ENCODE measurements at regions not wholly inside any gene's neighbourhood (a gene's known extent, or its start where the extent isn't known, plus 50 kb on each side); places are given as distances from the start of the nearest gene placed in this dataset.

DNA sequence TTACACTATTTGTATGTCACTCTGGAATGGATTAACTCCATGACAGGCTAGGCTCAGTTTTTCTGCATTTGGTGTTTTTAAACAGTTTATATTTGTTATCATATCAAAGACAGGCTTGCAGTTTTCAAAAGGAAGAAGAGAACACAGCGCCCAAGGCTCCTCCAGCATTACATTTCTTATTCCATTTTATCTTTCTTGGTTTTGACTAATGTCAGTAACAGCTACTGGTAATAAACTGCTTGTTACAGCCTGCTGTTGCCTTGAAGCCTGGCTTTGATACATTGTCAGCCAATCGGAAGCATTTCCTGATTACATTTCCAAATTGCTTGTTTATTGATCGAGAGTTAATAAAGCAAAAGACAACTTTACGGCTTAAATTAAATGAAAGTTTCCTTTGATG is 166.0 kb upstream of the MDFIC start:
- no peak for DNase-seq

- no peak for DNase-seq
Observed at GRCh38 chr7:114758661-114759227, 163.2 kb upstream of the MDFIC start.

DNA sequence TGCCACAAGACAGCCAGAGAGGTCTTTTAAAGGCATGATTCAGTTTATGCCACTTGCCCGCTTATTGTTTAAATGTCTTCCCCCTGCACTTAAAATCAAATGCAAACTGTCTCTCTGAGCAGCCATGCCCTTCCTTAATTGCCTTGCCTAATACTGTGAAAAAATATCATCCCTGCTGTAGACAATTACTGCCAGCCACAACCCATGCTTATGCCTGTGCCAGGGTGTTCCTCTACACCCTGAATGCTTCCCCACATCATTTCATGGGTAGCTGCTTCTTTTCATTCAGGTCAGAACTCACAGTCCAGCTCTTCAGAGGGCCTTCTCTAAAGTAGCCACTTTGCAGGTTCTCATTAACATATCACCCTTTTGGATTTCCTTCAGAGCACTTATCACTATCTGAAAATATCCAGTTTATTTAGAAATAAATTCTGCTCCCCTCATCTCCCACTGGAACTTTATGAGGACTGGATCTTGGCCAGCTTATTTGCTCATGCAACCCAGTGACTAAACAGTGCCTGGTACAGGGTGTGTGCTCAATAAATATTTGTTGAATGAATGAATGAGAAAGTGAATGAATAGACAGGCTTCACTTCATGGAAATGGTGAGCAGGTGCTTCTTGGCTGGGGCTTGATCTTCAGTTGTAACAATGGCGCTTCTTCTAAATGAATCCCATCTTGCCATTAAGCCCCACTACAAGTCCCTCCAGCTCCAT is 162.4 kb upstream of the MDFIC start:
- peak in 1 of 56 donors; percentile 1 for DNase-seq

- no peak for DNase-seq
Observed at GRCh38 chr7:114760477-114760876, 161.4 kb upstream of the MDFIC start.

- DNase-seq = no peak
Observed at GRCh38 chr7:114761973-114762372, 159.9 kb upstream of the MDFIC start.

- no peak for DNase-seq
Observed at GRCh38 chr7:114765331-114766040, 156.4 kb upstream of the MDFIC start.

DNA sequence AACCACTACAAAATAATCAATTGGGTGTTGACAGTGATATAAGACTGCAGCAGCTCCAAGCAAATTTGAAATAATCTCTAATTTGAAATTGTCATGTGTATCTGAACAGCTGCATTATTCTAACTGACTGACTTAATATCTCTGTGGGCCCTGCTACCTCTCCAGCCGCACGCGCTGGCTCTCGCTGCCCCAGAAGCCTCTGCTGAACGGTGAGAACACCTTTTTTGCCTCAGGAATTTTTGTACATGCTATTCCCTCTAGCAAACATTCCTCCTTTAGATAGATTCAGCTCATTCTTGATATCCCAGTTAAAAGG is 155.9 kb upstream of the MDFIC start:
- no peak for DNase-seq

GRCh38 chr7:114777288-114777687 is 144.6 kb upstream of the MDFIC start:
- DNase-seq = no peak

DNA sequence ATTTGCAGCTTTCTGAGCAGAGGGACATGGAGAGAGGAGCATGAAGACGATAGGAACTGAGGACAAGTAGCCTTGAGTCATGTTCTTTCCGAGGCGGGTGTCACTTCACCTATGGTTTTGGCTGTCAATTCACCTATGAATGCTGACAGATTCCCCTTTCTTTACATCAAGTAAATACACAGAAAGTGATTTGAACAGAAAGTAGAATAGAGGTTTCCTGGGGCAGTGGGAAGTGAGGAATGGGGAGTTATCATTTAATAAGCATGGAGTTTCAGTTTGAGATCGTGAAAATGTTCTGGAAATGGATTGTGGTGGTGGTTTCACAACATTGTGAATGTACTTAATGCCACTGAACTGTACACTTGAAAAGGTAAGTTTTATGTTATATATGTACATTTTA is 138.4 kb upstream of the MDFIC start:
- no peak for DNase-seq

DNA sequence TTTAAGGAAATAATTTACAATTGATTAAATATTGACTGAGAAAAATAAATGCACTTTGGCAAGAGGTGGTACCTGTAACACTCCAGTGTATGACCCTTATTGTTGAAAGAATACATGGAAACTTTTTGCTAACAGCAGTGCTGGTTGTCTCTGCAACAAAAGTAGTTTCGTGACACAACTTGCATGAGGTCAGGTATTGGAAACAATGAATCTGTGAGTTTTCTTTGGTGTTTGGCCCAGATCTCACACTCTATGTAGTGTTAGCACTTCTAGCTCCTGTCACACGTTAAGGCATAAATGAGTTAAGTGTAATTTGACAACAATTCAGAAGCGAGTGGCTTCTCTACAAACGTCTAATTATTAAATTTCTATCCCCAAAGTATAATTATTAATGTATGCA is 137.7 kb upstream of the MDFIC start:
- no peak for DNase-seq

- DNase-seq = no peak
Observed at GRCh38 chr7:114784746-114785145, 137.1 kb upstream of the MDFIC start.

DNA sequence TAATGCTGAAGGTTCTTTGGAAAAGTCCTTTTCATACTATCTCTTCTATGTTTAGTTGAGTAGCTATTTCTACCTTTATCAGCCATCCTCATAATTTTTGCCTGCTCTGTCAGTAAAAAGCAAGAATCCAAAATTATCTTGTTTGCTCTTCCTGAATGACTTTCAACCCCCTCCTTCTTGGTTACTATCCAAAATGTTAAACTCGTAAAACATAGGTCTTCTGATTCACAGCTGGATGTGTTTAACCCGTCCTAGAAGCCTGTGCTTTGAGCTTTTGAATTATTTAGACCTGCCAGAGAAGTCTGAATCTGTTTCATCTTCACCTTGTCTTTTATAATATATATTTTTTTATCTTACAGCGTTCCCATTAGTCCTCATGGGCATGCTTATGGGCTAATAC is 136.4 kb upstream of the MDFIC start:
- no peak for DNase-seq

DNA sequence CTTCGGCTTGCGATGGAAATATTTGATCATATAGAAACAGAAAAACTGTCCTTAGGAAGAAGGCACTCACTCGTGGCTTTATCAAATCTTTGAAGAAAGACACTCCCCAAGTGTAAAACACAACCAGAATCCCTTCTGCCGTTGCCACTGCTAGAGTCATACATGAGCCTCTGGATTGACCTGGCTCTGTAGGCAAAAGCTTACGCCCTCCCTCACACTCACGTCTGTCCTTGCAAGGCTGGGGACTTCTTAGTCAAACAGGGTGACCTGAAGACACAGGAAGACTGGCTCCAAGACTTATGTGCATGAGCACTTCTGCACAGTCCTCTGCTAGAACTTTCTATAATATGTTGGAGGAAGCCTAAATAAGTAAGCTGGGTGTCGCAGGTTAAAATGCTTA is 135.4 kb upstream of the MDFIC start:
- DNase-seq = no peak

DNA sequence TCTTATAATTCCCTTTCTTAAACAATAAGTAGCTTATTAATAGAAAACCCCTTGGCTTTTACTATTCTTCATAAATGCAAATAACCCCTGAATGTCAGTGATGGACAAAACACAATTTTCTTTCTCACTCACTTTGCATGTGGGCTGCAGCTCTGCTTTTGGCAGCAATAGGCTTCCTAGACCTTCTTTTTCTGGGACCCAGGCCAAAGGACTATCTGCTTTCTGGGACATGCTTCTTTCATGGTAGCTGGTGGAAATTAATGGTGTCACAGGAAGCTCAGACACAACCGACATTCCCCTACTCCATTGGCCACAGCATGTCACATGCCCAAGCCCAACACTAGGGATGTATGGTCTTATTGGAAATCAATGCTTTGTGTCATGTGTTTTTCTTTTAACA is 134.3 kb upstream of the MDFIC start:
- DNase-seq = no peak

- no peak for DNase-seq
Observed at GRCh38 chr7:114788706-114789105, 133.2 kb upstream of the MDFIC start.

DNA sequence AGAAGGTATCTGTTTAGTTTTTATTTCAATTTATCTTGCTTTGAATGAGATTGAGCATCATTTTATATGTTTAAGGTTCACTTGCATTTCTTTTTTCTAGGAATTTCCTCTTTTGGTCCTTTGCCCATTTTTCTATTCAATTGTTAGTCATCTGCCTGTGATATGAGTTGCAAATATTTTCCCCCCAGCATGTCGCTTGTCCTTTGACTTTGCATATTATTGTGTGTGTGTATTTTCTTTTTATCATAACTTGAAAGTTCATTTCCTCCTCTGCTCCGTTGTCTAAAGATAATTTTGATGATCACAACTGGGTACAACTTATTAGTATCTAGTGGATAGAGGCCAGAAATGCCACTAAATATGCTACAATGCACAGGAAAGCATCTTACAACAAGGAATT is 132.7 kb upstream of the MDFIC start:
- DNase-seq = no peak

DNA sequence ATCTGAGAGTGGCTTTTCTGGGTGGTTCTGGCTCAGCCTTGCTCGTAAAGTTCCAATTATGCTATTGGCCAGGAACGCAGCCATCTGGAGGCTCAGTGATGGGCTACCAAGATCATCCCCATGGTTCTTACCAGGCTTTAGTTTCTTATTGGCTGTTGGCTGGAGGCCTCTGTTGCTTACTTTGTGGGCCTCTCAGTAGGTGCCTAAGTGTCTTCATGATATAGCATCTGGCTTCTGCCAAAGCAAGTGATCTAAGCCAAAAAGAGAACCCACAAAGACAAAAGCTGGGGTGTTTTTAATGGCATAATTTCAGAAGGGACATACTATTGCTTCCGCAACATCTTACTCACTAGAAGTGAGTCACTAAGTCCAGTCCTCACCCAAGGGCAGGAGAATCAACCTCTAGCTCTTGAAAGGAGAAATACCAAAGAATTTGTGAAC is 132.0 kb upstream of the MDFIC start:
- DNase-seq = no peak

DNA sequence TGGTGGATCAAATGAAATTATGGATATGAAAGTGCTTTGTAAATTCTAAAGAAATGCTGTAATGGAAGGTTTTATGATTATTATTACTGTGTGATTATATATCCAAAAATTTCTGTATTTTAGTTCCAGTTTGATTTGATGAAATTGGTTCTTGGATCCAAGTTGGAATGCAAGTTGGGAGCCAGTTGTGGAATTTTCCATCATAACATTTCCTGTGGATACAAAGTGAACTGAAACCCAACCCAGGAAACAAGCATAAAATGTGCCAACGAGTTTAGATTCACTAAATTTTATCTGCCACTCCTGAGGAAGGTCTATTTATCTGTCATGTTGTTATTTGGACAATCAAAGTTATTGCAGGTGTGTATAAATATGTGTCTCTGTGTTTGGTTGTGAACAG is 131.4 kb upstream of the MDFIC start:
- DNase-seq = no peak

GRCh38 chr7:114791771-114792170 is 130.1 kb upstream of the MDFIC start:
- no peak for DNase-seq

DNA sequence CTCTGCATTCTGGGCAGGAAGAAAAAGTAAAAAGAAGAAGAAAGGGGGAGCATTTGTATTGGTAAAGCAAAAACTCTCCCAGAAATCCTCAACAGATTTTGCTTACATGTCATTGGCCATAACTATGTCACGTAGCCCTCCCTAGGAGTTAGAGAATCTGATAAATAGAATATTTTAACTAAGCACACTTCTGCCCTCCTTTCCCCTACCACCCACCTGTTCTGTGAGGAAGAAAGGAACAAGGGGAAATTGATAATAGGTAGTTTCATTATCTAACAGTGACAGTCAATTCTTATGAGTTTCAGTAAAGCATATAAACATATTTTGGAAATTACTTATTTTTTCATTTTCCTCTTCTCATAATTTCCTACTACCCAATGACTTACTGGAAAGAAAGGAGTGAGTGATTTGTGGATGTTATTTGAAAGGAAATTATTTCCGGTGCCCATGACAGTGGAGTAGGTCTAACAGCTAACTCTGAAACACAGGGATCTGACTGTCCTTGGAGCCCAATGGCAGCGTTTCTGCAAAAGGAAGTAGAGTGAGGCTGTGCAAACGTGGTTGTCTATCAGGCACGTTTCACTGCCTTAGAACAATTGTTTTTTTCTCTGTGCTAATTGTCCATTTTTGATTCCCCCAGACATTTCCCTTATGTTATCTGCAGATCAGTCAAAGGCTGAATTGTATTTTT is 128.6 kb upstream of the MDFIC start:
- no peak for DNase-seq

- DNase-seq = no peak
Observed at GRCh38 chr7:114795475-114795874, 126.4 kb upstream of the MDFIC start.

DNA sequence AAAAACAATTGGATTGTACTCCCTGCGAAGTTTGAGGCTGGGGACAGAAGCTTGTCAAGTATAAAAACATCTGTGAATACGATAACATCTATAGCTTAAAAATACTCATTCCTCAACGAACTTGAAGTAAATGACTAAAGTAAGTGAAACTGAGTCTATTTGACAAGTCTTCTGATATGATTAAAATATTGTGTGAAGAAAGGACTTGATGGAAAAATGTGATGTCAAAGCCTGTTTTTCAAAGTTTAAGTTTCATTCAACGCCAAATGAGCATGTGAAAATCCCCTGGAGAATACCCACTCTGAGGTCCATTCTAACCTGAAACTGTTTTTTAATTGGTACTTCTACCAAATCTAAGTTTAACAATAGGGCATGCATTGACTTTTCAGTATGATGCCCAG is 122.3 kb upstream of the MDFIC start:
- DNase-seq = no peak

GRCh38 chr7:114802632-114803031 is 119.3 kb upstream of the MDFIC start:
- no peak for DNase-seq

Data from nucleus accumbens (tissue), 56 donors.